OCI-LY1 (cell line): ENCODE measurements at regions not wholly inside any gene's neighbourhood (a gene's known extent, or its start where the extent isn't known, plus 50 kb on each side); places are given as distances from the start of the nearest gene placed in this dataset.

Experiments used
- H2AFZ ChIP-seq: fragments of 200-600 bp; sonication (generic), shearing (Covaris generic); 2 replicates; pipeline ENCODE4 v1.6.0; 2014; ENCODE audit warnings: antibody characterized with exemption, mild to moderate bottlenecking, low read length
- H3F3A ChIP-seq: fragments of 200-600 bp; sonication (generic), shearing (Covaris generic); 2 replicates; pipeline ENCODE4 v1.6.0; 2014; ENCODE audit warnings: mild to moderate bottlenecking, antibody characterized with exemption, low read length, moderate library complexity; ENCODE audit not compliant: insufficient read depth
- H3K27ac ChIP-seq: fragments of 200-600 bp; sonication (generic); 2 replicates; pipeline ENCODE4 v1.5.1; 2014; ENCODE audit warnings: low read length, mixed run types, mild to moderate bottlenecking, low read depth; ENCODE audit not compliant: poor library complexity, severe bottlenecking
- H3K27me3 ChIP-seq: fragments of 200-600 bp; sonication (generic); 2 replicates; pipeline ENCODE4 v1.6.0; 2014; ENCODE audit warnings: antibody characterized with exemption, mild to moderate bottlenecking, low read length, moderate library complexity; ENCODE audit not compliant: insufficient read depth
- H3K36me3 ChIP-seq: fragments of 200-600 bp; sonication (generic); 2 replicates; pipeline ENCODE4 v1.6.1; 2014; ENCODE audit warnings: mild to moderate bottlenecking, antibody characterized with exemption, low read length, moderate library complexity, mixed read lengths; ENCODE audit not compliant: insufficient read depth
- H3K4me1 ChIP-seq: fragments of 200-600 bp; sonication (generic); 2 replicates; pipeline ENCODE4 v1.5.1; 2014; ENCODE audit warnings: mild to moderate bottlenecking, low read length, moderate library complexity; ENCODE audit not compliant: insufficient read depth, severe bottlenecking
- H3K4me2 ChIP-seq: fragments of 200-600 bp; sonication (generic), shearing (Covaris generic); 2 replicates; pipeline ENCODE4 v1.6.1; 2014; ENCODE audit warnings: low read length
- H3K4me3 ChIP-seq: fragments of 200-600 bp; sonication (generic); 2 replicates; pipeline ENCODE4 v1.5.1; 2014; ENCODE audit warnings: low read length, low read depth, mild to moderate bottlenecking, mixed read lengths; ENCODE audit not compliant: poor library complexity, severe bottlenecking
- H3K79me2 ChIP-seq: fragments of 200-600 bp; shearing (Covaris generic); 2 replicates; pipeline ENCODE4 v1.6.1; 2016; ENCODE audit warnings: mixed run types, low read length, mixed read lengths; ENCODE audit not compliant: insufficient read depth
- H3K9ac ChIP-seq: fragments of 200-600 bp; sonication (generic), shearing (Covaris generic); 2 replicates; pipeline ENCODE4 v1.6.1; 2014; ENCODE audit warnings: mild to moderate bottlenecking, low read length, mixed read lengths
- H3K9me2 ChIP-seq: fragments of 200-600 bp; sonication (generic), shearing (Covaris generic); 2 replicates; pipeline ENCODE4 v1.6.1; 2014; ENCODE audit warnings: low read depth, mild to moderate bottlenecking, low read length, mixed read lengths
- H3K9me3 ChIP-seq: fragments of 200-600 bp; shearing (Covaris generic); 2 replicates; pipeline ENCODE4 v1.6.1; 2014; ENCODE audit warnings: low read length, mixed read lengths
- H4K20me1 ChIP-seq: fragments of 200-600 bp; sonication (generic), shearing (Covaris generic); 2 replicates; pipeline ENCODE4 v1.6.0; 2016; ENCODE audit warnings: mild to moderate bottlenecking, low read length; ENCODE audit not compliant: insufficient read depth
- EZH2 ChIP-seq: fragments of 200-600 bp; sonication (generic), shearing (Covaris generic); IDR thresholded peaks from 2 replicates; pipeline ENCODE4 v1.8.0; 2017; ENCODE audit warnings: borderline replicate concordance, mixed run types, mild to moderate bottlenecking, antibody characterized with exemption, low read length, moderate library complexity, mixed read lengths
- TF ChIP-seq, protein P1 (sequence below): fragments of 200-600 bp; sonication (generic), shearing (Covaris generic); IDR thresholded peaks from 2 replicates; pipeline ENCODE4 v1.5.1; 2017; ENCODE audit warnings: mild to moderate bottlenecking, antibody characterized with exemption, low read length, moderate library complexity, mixed read lengths

DNA sequence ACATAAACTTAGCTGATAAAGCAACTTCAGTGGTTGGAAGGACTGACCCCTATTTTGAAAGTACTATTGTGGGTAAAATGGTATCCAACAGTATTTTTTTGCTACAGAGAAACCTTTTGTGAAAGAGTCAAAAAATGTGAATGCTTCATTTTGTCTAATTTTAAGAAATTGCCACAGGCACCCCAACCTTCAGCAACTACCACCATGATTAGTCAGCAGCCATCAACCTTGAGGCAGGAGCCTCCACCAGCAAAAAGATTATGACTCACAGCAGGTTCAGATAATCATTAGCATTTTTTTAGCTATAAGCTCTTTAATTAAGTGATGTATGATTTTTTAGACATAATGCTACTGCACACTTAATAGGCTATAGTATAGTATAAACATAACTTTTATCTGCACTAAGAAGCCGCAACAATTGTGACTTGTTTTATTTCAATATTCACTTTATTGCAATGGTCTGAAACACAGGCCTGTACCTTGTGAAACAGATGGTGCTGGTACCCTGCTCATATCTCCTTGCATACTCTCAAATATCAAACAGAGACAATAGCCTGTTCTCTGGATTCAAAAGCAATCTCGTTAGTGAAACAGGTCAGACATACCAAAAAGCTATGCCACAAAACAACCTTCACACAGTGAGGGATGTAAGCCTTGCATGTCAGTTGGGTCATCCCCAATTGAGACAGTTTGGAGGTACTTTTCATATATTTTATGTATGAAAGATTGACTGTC, 261.2 kb upstream of the FAM174A start:
- H3K9ac ChIP-seq: no peak overlapping the region
- H3K27ac ChIP-seq: no peak overlapping the region
- H3K9me2 ChIP-seq: no peaks in the 10 kb centered on the region
- H4K20me1 ChIP-seq: no peaks in the 10 kb centered on the region
- no peaks in the 10 kb centered on the region for H3K9me3 ChIP-seq
- H3K36me3 ChIP-seq: no peaks in the 10 kb centered on the region
- no peaks in the 10 kb centered on the region for H3K79me2 ChIP-seq
- H3K27me3 ChIP-seq: no peaks in the 10 kb centered on the region
- no peak overlapping the region for H3K4me3 ChIP-seq
- no peaks in the 10 kb centered on the region for H3F3A ChIP-seq
- H3K4me2 ChIP-seq: no peak overlapping the region
- TF ChIP-seq EZH2: no peak
- TF ChIP-seq, protein P1, sequence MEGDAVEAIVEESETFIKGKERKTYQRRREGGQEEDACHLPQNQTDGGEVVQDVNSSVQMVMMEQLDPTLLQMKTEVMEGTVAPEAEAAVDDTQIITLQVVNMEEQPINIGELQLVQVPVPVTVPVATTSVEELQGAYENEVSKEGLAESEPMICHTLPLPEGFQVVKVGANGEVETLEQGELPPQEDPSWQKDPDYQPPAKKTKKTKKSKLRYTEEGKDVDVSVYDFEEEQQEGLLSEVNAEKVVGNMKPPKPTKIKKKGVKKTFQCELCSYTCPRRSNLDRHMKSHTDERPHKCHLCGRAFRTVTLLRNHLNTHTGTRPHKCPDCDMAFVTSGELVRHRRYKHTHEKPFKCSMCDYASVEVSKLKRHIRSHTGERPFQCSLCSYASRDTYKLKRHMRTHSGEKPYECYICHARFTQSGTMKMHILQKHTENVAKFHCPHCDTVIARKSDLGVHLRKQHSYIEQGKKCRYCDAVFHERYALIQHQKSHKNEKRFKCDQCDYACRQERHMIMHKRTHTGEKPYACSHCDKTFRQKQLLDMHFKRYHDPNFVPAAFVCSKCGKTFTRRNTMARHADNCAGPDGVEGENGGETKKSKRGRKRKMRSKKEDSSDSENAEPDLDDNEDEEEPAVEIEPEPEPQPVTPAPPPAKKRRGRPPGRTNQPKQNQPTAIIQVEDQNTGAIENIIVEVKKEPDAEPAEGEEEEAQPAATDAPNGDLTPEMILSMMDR: no peak
- no peak overlapping the region for H2AFZ ChIP-seq
- no peaks in the 10 kb centered on the region for H3K4me1 ChIP-seq

DNA sequence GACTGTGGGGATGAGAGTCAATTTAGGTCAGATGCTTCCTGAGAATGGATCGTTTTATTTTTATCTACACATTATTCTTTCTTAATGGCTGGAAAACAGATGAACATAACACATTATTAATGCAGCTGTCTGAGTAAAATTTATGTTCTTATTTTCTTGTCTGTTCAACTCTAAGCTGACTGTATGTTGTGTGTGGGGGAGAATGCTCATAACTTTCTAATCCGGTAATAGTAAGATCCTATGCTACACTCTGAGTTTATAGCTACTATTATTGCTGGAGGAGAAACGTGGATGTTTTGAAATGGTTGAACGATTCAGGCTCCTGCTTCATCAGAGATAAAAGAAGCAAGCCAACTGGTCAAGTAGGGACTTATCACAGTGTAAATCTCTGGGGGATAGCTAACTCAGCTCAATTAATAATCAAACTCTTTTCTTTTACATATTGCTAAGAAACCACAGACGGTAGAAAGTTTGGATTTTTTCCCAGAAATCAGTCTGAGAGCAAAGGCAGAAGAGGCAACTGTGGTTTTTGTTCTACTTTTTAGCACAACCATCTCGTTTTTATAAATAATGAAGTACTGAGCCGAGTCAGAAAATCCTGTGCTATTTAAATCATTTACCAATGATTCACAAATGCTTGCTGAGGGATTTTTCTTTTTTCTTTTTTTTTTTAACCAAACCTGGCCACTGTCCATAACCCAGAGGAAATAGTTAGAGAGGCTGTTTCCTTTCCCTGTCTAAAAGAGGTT, 265.0 kb upstream of the FAM174A start:
- H3K27me3 ChIP-seq: no peaks in the 10 kb centered on the region
- no peaks in the 10 kb centered on the region for H4K20me1 ChIP-seq
- no peaks in the 10 kb centered on the region for H3K79me2 ChIP-seq
- H3K9ac ChIP-seq: no peak overlapping the region
- H3K4me3 ChIP-seq: no peak overlapping the region
- H3F3A ChIP-seq: no peaks in the 10 kb centered on the region
- H3K27ac ChIP-seq: no peak overlapping the region
- H3K4me1 ChIP-seq: no peaks in the 10 kb centered on the region
- TF ChIP-seq, protein P1: no peak
- TF ChIP-seq EZH2: no peak
- H3K36me3 ChIP-seq: no peaks in the 10 kb centered on the region
- no peaks in the 10 kb centered on the region for H3K9me3 ChIP-seq
- no peak overlapping the region for H2AFZ ChIP-seq
- no peak overlapping the region for H3K4me2 ChIP-seq
- no peaks in the 10 kb centered on the region for H3K9me2 ChIP-seq

DNA sequence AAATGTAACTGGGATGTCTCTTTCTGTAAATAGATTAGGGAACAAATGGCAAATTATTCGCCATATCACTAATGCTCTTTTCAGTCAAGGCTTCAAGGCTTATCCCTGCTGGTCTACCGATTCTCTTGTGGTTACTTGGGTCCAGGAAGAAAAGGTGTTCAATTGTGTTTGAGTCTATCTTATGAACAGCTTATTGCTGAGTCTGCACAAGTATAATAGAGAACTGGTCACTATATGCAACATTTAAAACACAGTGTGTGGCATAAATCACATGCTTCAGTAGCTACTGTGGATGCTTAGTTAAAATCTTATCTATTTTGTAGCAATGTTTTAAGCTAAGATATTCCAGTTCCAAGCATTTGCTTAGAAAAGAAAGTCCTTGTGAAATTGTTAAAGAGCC, 274.2 kb upstream of the FAM174A start:
- H3K9ac ChIP-seq: no peak overlapping the region
- no peaks in the 10 kb centered on the region for H3K4me1 ChIP-seq
- H3K79me2 ChIP-seq: no peaks in the 10 kb centered on the region
- TF ChIP-seq, protein P1: no peak
- no peak for TF ChIP-seq EZH2
- H3K27me3 ChIP-seq: no peaks in the 10 kb centered on the region
- H3K9me3 ChIP-seq: no peaks in the 10 kb centered on the region
- no peak overlapping the region for H3K4me2 ChIP-seq
- H2AFZ ChIP-seq: no peak overlapping the region
- H3K27ac ChIP-seq: no peak overlapping the region
- no peaks in the 10 kb centered on the region for H3K36me3 ChIP-seq
- H3F3A ChIP-seq: no peaks in the 10 kb centered on the region
- H3K4me3 ChIP-seq: no peak overlapping the region
- H4K20me1 ChIP-seq: no peaks in the 10 kb centered on the region
- H3K9me2 ChIP-seq: no peaks in the 10 kb centered on the region
